ENCODE measurements at regions not wholly inside any gene's neighbourhood (a gene's known extent, or its start where the extent isn't known, plus 50 kb on each side); places are given as distances from the start of the nearest gene placed in this dataset.

DNA sequence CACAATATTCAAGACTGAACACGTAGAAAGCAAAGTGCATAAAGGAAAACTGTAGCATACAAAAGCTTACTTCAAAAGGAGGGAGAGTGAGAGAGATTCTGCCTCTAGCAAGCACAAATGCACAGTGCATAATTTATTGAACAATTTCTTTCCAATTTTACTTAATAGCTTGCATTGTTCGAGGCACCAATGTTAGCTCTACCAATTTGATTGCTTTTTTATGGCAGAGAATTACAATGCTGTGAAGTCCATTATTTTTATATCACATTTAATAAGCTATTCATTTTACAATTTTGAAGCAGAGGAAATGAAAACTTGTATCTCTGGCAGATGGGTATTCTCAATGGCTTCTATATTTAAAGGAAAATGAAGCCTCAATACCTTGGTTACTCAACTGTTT is 331.7 kb downstream of the GPM6A start:
- no peak for TF ChIP-seq EZH2 (IDR thresholded peaks at IDR 0.05; ENCODE audit: borderline replicate concordance, low read depth, low read length, poor library complexity, severe bottlenecking)
- TF ChIP-seq, protein P1, sequence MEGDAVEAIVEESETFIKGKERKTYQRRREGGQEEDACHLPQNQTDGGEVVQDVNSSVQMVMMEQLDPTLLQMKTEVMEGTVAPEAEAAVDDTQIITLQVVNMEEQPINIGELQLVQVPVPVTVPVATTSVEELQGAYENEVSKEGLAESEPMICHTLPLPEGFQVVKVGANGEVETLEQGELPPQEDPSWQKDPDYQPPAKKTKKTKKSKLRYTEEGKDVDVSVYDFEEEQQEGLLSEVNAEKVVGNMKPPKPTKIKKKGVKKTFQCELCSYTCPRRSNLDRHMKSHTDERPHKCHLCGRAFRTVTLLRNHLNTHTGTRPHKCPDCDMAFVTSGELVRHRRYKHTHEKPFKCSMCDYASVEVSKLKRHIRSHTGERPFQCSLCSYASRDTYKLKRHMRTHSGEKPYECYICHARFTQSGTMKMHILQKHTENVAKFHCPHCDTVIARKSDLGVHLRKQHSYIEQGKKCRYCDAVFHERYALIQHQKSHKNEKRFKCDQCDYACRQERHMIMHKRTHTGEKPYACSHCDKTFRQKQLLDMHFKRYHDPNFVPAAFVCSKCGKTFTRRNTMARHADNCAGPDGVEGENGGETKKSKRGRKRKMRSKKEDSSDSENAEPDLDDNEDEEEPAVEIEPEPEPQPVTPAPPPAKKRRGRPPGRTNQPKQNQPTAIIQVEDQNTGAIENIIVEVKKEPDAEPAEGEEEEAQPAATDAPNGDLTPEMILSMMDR (conservative IDR thresholded peaks at IDR 0.05; ENCODE audit: low read depth, low read length), result no peak
